ENCODE measurements at regions not wholly inside any gene's neighbourhood (a gene's known extent, or its start where the extent isn't known, plus 50 kb on each side); places are given as distances from the start of the nearest gene placed in this dataset.

DNA sequence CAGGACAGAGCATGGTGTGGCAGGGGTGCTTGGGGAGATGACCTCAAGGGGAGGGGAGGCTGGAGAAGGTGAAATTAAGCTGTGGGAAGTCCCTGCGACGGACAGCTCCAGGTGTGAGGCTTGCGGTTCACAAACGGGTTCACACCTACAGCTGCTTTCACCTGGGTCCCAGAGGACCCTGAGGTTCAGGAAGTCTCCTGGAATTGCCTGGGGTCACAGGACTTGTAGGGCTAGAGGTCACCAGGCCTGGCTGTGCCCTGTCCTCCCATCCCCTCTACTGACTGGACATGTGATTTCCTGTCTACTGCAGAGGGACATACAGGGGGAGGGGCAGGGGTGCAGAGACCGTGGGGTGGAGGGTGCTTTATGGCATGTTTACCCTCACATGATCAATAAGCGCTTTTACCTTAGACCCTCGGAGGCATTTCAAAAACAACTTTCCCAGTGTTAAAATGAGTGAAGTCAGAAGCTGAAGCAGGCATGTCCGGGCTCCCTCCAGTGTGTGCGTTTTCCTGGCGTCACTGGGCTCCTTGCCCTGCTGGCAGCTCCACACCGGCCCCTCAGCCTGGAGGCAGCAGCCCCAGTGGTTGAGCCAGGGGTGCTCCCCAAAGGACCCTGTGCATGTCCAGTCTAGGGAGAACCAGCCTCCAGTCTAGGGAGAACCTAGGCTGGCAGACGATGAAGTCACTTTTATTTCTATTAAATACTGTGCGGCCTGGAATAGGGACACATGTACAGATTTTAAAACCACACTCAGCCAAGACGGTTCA lies 66.6 kb upstream of the IGFBP3 start:
- DNase-seq (ENCODE audit: low read depth), result no peak

GRCh38 chr7:45986355-45987298 lies 65.6 kb upstream of the IGFBP3 start:
- DNase-seq (ENCODE audit: low read depth), result no peak

DNA sequence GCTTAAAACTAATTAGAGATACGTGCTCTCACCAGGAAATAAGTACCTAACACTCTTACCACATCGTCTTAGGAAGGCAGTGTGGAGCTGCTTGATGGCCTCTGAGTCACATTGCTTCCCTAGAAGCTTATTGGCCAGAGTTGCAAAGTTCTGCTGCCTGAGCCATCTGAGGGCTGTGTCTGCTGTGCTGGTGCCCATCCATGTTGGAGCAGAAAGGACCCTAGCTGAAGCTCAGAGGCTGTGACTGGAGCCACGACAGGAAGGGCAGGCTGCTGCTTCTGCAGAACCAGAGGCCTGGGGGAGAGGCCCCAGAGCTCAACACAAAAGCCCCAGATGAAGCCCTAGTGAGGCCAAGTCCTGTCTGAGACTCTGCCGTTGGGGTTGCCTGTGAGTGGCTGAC lies 64.8 kb upstream of the IGFBP3 start:
- DNase-seq (ENCODE audit: low read depth), result no peak

DNA sequence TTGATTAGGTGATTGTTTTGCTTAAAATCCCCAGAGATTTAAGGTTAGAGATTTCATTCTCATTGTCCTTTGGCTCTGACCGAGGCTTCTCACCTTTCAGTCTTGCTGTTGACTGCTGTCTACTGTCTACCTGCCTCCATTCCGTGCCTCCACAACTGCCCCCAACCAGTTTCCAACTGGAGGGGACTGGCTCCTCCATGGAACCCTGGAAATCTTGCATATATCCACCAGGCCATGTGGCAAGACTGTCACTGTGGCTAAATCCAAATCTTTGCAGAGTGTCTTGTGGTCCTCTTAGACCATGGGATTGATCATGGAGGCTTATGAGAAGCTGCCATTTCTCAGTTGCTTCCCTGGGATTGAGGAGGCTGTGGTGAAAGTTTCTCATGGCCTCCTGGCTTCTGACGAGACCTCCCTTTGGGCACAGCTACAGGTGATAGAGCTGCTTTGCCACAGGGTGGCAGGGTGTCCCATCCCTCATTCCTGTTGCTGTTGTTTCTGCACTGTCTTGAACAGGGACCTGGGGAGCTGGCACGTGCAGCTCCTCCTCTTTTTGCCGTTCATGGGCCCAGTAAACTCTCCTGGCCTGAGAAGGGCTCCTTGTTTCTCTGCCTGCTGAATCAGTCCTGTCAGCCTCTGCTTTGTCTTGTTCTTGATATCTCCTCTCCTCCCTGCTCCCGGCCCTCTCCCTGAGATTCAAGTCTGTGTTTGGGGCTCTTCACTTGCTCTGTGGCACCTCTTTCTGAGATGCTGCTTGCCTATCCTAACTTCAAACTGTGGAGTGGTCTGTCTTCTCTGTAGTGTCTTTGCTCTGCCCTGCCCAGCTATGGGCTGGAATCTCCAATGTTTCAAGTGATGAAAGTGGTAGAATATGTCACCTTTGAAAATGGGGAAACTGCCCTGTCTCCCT lies 63.6 kb upstream of the IGFBP3 start:
- no peak for DNase-seq (ENCODE audit: low read depth)

GRCh38 chr7:45983720-45984255 lies 62.7 kb upstream of the IGFBP3 start:
- peak; percentile 31 for DNase-seq (ENCODE audit: low read depth)

DNA sequence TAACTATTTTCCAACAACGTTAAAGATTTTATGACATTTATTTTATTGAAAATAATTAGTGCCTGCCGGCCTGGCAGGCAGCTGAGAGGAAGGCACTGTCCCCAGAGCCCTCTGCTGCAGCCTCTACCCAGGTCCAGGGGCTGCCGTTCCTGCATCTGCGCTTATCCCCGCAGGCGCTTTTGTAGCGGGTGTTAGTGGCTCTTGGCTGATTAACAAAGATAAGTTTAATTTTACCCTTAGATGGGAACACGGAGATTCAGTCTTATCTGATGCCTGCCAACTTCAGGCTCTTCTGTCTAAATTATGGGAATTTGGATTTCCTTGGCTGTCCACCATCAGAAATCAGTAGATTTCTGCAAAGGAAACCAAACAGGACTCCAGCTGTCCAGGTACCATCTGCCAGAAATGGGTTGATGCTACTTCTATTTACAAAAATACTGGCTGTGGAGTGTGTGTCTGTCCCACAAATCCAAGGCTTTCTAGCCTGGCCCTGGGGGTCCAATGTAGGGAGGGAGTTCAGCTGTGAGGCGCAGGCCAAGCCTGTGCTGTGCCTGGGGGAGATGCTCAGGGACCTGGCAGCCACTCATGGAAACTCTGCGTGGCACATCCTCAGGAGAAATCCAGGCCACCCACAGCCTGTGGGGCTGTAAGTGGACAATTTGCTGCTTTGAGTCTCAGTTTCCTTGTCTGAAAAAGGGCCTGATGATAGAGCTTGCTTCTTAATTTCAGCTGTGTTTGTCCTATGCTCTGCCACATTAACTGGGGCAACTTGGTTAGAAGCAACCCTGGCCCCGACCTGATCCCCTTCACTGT lies 62.0 kb upstream of the IGFBP3 start:
- DNase-seq (ENCODE audit: low read depth), result no peak

DNA sequence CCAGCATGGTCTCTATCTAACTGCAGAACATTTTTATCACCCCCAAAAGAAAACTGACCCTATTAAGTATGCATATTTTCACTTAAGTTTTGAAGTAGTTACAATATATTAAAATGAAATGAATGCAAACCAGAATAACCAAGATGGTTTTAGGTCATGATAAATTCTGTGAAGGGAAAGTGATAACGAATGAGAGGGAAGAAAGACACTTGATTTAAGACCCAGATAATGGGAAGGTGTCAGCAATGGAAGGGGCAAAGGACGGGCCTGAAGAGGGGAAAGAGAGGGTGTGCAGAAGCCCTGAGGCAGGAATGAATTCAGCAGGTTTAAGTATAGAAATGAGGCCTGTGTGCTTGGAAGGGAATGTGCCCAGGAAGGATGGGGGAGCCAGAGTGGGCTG lies 61.1 kb upstream of the IGFBP3 start:
- no peak for DNase-seq (ENCODE audit: low read depth)

- no peak for DNase-seq (ENCODE audit: low read depth)
These were observed 59.9 kb upstream of the IGFBP3 start for GRCh38 chr7:45980973-45981372.

GRCh38 chr7:45980181-45980905 lies 59.3 kb upstream of the IGFBP3 start:
- DNase-seq (ENCODE audit: low read depth), result no peak

GRCh38 chr7:45979275-45980180 lies 58.5 kb upstream of the IGFBP3 start:
- DNase-seq (ENCODE audit: low read depth), result no peak

- no peak for DNase-seq (ENCODE audit: low read depth)
These were observed 57.7 kb upstream of the IGFBP3 start for GRCh38 chr7:45978731-45979211.

GRCh38 chr7:45978010-45978681 lies 57.1 kb upstream of the IGFBP3 start:
- DNase-seq (ENCODE audit: low read depth), result no peak

- no peak for DNase-seq (ENCODE audit: low read depth)
These were observed 56.2 kb upstream of the IGFBP3 start for GRCh38 chr7:45977256-45977780.

DNA sequence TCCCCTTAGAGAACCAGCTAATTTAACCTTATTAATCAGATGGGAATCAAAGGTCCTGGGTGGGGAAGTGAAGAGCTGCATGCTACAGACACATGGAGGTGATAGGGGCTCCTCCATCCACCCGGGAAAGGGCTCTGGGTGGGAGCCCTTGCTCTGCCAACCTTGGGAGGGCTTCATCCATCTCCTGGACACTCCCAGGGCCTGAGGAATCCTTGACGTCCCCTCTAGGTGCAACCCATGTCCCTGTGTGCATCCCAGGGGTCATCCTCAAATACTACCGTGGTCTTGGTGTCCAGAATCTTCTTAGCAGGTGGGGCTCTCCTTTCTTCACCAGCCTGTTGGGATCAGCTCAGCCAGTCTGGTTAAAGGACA lies 55.4 kb upstream of the IGFBP3 start:
- DNase-seq (ENCODE audit: low read depth), result no peak

- no peak for DNase-seq (ENCODE audit: low read depth)
These were observed 54.9 kb upstream of the IGFBP3 start for GRCh38 chr7:45975847-45976484.

- no peak for DNase-seq (ENCODE audit: low read depth)
These were observed 54.3 kb upstream of the IGFBP3 start for GRCh38 chr7:45975367-45975766.

DNA sequence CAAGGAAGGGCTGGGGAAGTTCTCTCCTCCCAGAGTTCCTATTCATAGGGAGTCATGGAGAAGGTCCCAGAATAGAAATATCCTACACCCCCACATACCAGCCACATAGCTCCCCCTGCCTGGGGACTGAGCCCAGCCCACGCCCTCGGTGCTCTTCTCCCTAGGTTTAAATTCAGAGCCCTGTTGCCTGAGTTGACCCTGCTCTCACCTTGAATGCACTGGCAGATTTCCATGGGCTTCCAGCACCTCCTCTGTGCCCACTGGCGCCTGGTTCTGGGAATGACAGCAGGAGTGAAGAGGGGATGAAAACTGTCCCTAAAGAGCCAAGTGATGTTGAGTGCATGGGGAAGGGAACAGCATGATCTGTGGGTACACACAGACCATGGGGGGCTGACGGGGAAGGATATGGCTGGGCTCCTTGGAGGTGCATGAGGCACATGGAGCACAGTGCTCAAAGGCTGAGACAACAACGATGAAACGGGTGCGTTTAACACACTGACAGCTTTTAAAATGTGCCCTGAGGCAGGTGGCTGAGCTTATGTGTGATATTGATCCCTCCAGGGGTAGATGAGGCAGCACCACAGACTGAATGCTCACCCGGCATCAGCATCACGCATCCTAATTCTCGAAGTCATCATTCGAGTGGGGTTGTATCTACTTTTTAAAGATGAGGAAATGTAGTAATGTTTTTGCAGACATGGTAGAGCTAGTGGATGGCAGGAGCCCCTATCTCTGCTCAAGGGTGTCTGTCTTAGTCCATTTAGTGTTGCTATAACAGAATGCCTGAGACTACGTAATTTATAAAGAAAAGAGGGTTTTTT lies 53.7 kb upstream of the IGFBP3 start:
- DNase-seq (ENCODE audit: low read depth), result no peak

All from forelimb muscle (tissue), 1 donor.